Caco-2 (cell line): ENCODE measurements at regions not wholly inside any gene's neighbourhood (a gene's known extent, or its start where the extent isn't known, plus 50 kb on each side); places are given as distances from the start of the nearest gene placed in this dataset.

Experiments used
- BruUV-seq: library from RNA; stranded (reverse); fragments of 400-500 nt; replicated peaks from 2 replicates; lab custom pipeline; 2021; lab: Mats Ljungman, UMichigan
- CTCF ChIA-PET: fragments of 300-600 bp; sonication (Branson Sonifier 250); formaldehyde crosslinking; loops from one replicate; lab custom pipeline; 2022; ENCODE audit warnings: antibody characterized with exemption; lab: Charles Lee
- POLR2A ChIA-PET: fragments of 300-600 bp; sonication (Branson Sonifier 250); formaldehyde crosslinking; loops from one replicate; lab custom pipeline; 2022; ENCODE audit warnings: antibody characterized with exemption; lab: Charles Lee
- DNase-seq, 2 experiments: peaks; one replicate each; pipeline versions ENCODE4 v3.0.0 to v3.0.0-alpha.2; 2020 to 2022
- H3K27me3 ChIP-seq: replicated peaks from 2 replicates; pipeline ENCODE4 v1.6.0; 2011; ENCODE audit warnings: low read length; ENCODE audit not compliant: control insufficient read depth, insufficient read depth
- H3K36me3 ChIP-seq: 2 replicates; pipeline ENCODE4 v1.5.1; 2011; ENCODE audit warnings: low read length; ENCODE audit not compliant: control insufficient read depth, insufficient read depth
- H3K4me1 ChIP-seq: fragments of 250-450 bp; sonication (Bioruptor Pico); 2 replicates; pipeline ENCODE4 v1.5.1; 2020; ENCODE audit warnings: mild to moderate bottlenecking
- H3K4me3 ChIP-seq: 2 replicates; pipeline ENCODE4 v1.5.1; 2011; ENCODE audit warnings: low read depth, mild to moderate bottlenecking, control low read depth, low read length
- H3K9me3 ChIP-seq: fragments of 250-450 bp; sonication (Bioruptor Pico); 2 replicates; pipeline ENCODE4 v1.5.1; 2020; ENCODE audit warnings: mild to moderate bottlenecking, moderate library complexity
- H3K27ac Mint-ChIP-seq: one replicate; pipeline ENCODE4 v1.8.0; 2022; ENCODE audit warnings: mixed read lengths; ENCODE audit not compliant: unreplicated experiment
- H3K27me3 Mint-ChIP-seq: one replicate; pipeline ENCODE4 v1.8.0; 2022; ENCODE audit warnings: mixed read lengths; ENCODE audit not compliant: insufficient read depth, unreplicated experiment
- H3K36me3 Mint-ChIP-seq: one replicate; pipeline ENCODE4 v1.8.0; 2022; ENCODE audit warnings: mild to moderate bottlenecking, mixed read lengths; ENCODE audit not compliant: insufficient read depth, unreplicated experiment
- H3K4me1 Mint-ChIP-seq: one replicate; pipeline ENCODE4 v1.8.0; 2022; ENCODE audit warnings: low read depth, mixed read lengths; ENCODE audit not compliant: unreplicated experiment
- H3K4me3 Mint-ChIP-seq: one replicate; pipeline ENCODE4 v1.8.0; 2022; ENCODE audit warnings: mild to moderate bottlenecking, moderate library complexity, mixed read lengths; ENCODE audit not compliant: unreplicated experiment
- H3K9me3 Mint-ChIP-seq: one replicate; pipeline ENCODE4 v1.8.0; 2022; ENCODE audit warnings: mixed read lengths; ENCODE audit not compliant: unreplicated experiment
- CTCF ChIP-seq, 2 experiments: fragments of 200-600 bp in 1 of 2; IDR thresholded peaks; 1 replicate in 1 of 2; 2 replicates in 1 of 2; pipeline versions ENCODE4 v1.5.1 to v1.8.0; 2011 to 2022; ENCODE audit warnings: antibody characterized with exemption in 1 of 2, control low read depth in 1 of 2, inconsistent platforms in 1 of 2, low read depth in 1 of 2, low read length in 1 of 2, mild to moderate bottlenecking in 1 of 2, moderate library complexity in 1 of 2; ENCODE audit not compliant: insufficient read depth in 1 of 2, severe bottlenecking in 1 of 2, unreplicated experiment in 1 of 2
- intact Hi-C: fragments of 100-400 bp; cut with micrococcal nuclease; formaldehyde crosslinking; loops from one replicate; pipeline ENCODE4 v1.10.0; 2022; ENCODE audit not compliant: unreplicated experiment

- no peak for TF ChIP-seq CTCF (IDR thresholded peaks at IDR 0.05; ENCODE audit: insufficient read depth in 1 of 2, low read depth in 1 of 2, low read length in 1 of 2, severe bottlenecking in 1 of 2, unreplicated experiment in 1 of 2)
- CTCF ChIA-PET, result no interaction called here
- no peak for DNase-seq
Observed at GRCh38 chr17:12398441-12399051, 267.1 kb upstream of the MYOCD start.

DNA sequence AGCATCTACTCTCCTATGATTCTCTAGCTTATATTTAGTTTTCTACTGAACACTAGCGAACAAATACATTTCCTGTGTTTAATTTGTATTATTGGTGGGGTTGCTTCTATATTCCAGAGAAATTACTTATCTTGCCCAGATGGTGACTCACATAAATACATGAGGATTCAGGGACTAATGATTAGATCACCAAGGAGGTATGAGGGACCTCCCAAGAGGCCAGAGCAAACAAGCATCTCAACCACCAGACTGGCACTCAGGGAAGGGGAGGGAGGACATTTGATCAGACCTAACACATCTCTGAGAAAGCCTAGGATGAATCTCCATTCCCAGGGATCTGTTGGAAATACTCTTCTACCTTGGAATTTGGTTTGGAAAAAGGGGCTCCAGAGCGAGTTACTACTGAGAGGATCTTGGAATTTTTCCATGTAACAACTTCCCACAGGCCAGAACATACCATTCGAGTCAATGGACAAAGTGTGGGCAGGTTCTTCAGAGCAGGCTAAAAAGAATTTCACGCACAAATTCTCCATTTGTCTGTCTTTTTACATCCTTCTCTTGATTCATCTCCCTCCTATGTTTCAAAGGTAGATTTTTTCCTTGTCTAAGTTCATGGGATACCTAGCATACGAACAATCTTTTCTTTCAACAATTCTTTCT is 262.6 kb upstream of the MYOCD start:
- ChIA-PET CTCF (no interaction called here), POLR2A (no interaction called here)
- Mint-ChIP-seq H3K9me3 (no peaks in the 10 kb centered on the region), H3K4me3 (no peak overlapping the region), H3K27ac (no peak overlapping the region), H3K4me1 (no peaks in the 10 kb centered on the region), H3K27me3 (peaks cover 3% of the 10 kb centered on the region), H3K36me3 (no peaks in the 10 kb centered on the region)
- BruUV-seq, result no TSS peak
- intact Hi-C loops, result no loop called here
- Histone ChIP-seq H3K4me3 (no peak overlapping the region), H3K27me3 (no peaks in the 10 kb centered on the region), H3K4me1 (no peaks in the 10 kb centered on the region), H3K9me3 (no peaks in the 10 kb centered on the region), H3K36me3 (no peaks in the 10 kb centered on the region)
- TF ChIP-seq CTCF (IDR thresholded peaks at IDR 0.05; ENCODE audit: insufficient read depth in 1 of 2, low read depth in 1 of 2, low read length in 1 of 2, severe bottlenecking in 1 of 2, unreplicated experiment in 1 of 2), result no peak
- no peak for DNase-seq

More at GRCh38 chr17:12398441-12399051, 267.1 kb upstream of the MYOCD start:
- POLR2A ChIA-PET, result no interaction called here
- no peaks in the 10 kb centered on the region for H3K36me3 Mint-ChIP-seq
- no peaks in the 10 kb centered on the region for H3K4me1 Mint-ChIP-seq
- H3K9me3 Mint-ChIP-seq, result peaks cover 10% of the 10 kb centered on the region
- no TSS peak for BruUV-seq
- peaks cover 3% of the 10 kb centered on the region for H3K27me3 Mint-ChIP-seq
- Histone ChIP-seq H3K36me3 (no peaks in the 10 kb centered on the region), H3K4me3 (no peak overlapping the region), H3K4me1 (no peaks in the 10 kb centered on the region), H3K27me3 (no peaks in the 10 kb centered on the region), H3K9me3 (no peaks in the 10 kb centered on the region)
- H3K4me3 Mint-ChIP-seq, result no peak overlapping the region
- H3K27ac Mint-ChIP-seq, result no peak overlapping the region
- intact Hi-C loops, result no loop called here

- no peaks in the 10 kb centered on the region for H3K27me3 ChIP-seq
- DNase-seq, result no peak
- Mint-ChIP-seq H3K9me3 (no peaks in the 10 kb centered on the region), H3K4me1 (no peaks in the 10 kb centered on the region), H3K27ac (no peak overlapping the region), H3K36me3 (no peaks in the 10 kb centered on the region), H3K4me3 (no peak overlapping the region), H3K27me3 (peaks cover 2% of the 10 kb centered on the region)
- ChIA-PET CTCF (no interaction called here), POLR2A (no interaction called here)
- no peaks in the 10 kb centered on the region for H3K9me3 ChIP-seq
- no peaks in the 10 kb centered on the region for H3K4me1 ChIP-seq
- no peak overlapping the region for H3K4me3 ChIP-seq
- BruUV-seq, result no TSS peak
- TF ChIP-seq CTCF (IDR thresholded peaks at IDR 0.05; ENCODE audit: insufficient read depth in 1 of 2, low read depth in 1 of 2, low read length in 1 of 2, severe bottlenecking in 1 of 2, unreplicated experiment in 1 of 2), result no peak
- intact Hi-C loops, result no loop called here
- H3K36me3 ChIP-seq, result no peaks in the 10 kb centered on the region
Observed at GRCh38 chr17:12403881-12404398, 261.8 kb upstream of the MYOCD start.
